SK-N-SH treated with all-trans-retinoic acid at 6 μM for 48 hours (cell line): ENCODE measurements at regions not wholly inside any gene's neighbourhood (a gene's known extent, or its start where the extent isn't known, plus 50 kb on each side); places are given as distances from the start of the nearest gene placed in this dataset.

Experiments used
- ARNTL ChIP-seq: fragments of 450-650 bp; formaldehyde crosslinking; IDR thresholded peaks from 2 replicates; pipeline ENCODE4 v1.5.0; 2020; ENCODE audit warnings: low read depth, mild to moderate bottlenecking, moderate library complexity, borderline replicate concordance
- BACH2 ChIP-seq: fragments of 250-450 bp; sonication (Bioruptor Pico); IDR thresholded peaks from 2 replicates; pipeline ENCODE4 v1.9.0; 2021; ENCODE audit warnings: mild to moderate bottlenecking, borderline replicate concordance
- GLIS3 ChIP-seq: fragments of 250-450 bp; sonication (Bioruptor Pico); IDR thresholded peaks from 2 replicates; pipeline ENCODE4 v1.5.0; 2020; ENCODE audit warnings: mild to moderate bottlenecking, moderate library complexity
- PATZ1 ChIP-seq: fragments of 250-450 bp; sonication (Bioruptor Pico); IDR thresholded peaks from 2 replicates; pipeline ENCODE4 v1.8.0; 2020; ENCODE audit warnings: mild to moderate bottlenecking, moderate library complexity, borderline replicate concordance
- TCF4 ChIP-seq: fragments of 250-450 bp; sonication (Bioruptor Pico); IDR thresholded peaks from 2 replicates; pipeline ENCODE4 v1.8.0; 2021; ENCODE audit warnings: mild to moderate bottlenecking, moderate library complexity, borderline replicate concordance
- ZFP30 ChIP-seq: fragments of 450-650 bp; formaldehyde crosslinking; IDR thresholded peaks from 2 replicates; pipeline ENCODE4 v1.5.0; 2022; ENCODE audit warnings: mild to moderate bottlenecking, moderate library complexity
- TF ChIP-seq, protein P1 (sequence below): fragments of 250-450 bp; sonication (Bioruptor Pico); IDR thresholded peaks from 2 replicates; pipeline ENCODE4 v1.5.1; 2021; ENCODE audit warnings: mild to moderate bottlenecking, moderate library complexity

- TF ChIP-seq ARNTL (CRISPR knock-in tag) (no peak), BACH2 (CRISPR knock-in tag) (no peak), TCF4 (CRISPR knock-in tag) (no peak), ZFP30 (no peak), GLIS3 (CRISPR knock-in tag) (no peak), PATZ1 (CRISPR knock-in tag) (no peak)
- TF ChIP-seq, protein P1, sequence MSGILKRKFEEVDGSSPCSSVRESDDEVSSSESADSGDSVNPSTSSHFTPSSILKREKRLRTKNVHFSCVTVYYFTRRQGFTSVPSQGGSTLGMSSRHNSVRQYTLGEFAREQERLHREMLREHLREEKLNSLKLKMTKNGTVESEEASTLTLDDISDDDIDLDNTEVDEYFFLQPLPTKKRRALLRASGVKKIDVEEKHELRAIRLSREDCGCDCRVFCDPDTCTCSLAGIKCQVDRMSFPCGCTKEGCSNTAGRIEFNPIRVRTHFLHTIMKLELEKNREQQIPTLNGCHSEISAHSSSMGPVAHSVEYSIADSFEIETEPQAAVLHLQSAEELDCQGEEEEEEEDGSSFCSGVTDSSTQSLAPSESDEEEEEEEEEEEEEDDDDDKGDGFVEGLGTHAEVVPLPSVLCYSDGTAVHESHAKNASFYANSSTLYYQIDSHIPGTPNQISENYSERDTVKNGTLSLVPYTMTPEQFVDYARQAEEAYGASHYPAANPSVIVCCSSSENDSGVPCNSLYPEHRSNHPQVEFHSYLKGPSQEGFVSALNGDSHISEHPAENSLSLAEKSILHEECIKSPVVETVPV (CRISPR knock-in tag) = no peak
These were observed 109.7 kb upstream of the SDK2 start for GRCh38 chr17:73753751-73754496.
